Heart left ventricle (tissue), 13 donors: ENCODE measurements at regions not wholly inside any gene's neighbourhood (a gene's known extent, or its start where the extent isn't known, plus 50 kb on each side); places are given as distances from the start of the nearest gene placed in this dataset.

Experiments
- CTCF ChIP-seq, 12 donors: fragments of 200-600 bp; sonication (generic) in 4 of 12; IDR thresholded peaks; one replicate each; pipeline versions ENCODE4 v1.5.0 to v1.8.0; 2018 to 2022; ENCODE audit warnings: antibody characterized with exemption in 12 of 12, mild to moderate bottlenecking in 5 of 12
- POLR2A ChIP-seq, 2 donors: fragments of 450-650 bp; IDR thresholded peaks; one replicate each; pipeline ENCODE4 v1.6.1; 2017; ENCODE audit warnings: antibody characterized with exemption in 2 of 2, mild to moderate bottlenecking in 2 of 2, moderate library complexity in 2 of 2
- donor health status: ischemic (EF 13 %, LVEDD 7.1; RV severe dilation, severe dysfunction).
- donor health status: DM: no; HTN: yes; CAD: no.
- donor health status: DM: no; HTN: no; CAD: no.
- donor health status: ischemic (EF 25% LVEDD 6.9; RV normal size, moderate dysfunction).
- donor health status: ischemic (EF 25% LVEDD 5.7; RV mildly dilated, moderate dysfunction).
- donor health status: ischemic (EF 35%, LVEDD 5.7; RV mildly dilated, moderate dysfunction).
- donor health status: nonischemic (EF 11% LVEDD 7.7; RV severe dilation, severe dysfunction).
- donor health status: DM: yes; HTN: yes; CAD: no.
- donor health status: PGD.
- donor health status: ischemic (EF 29% LVEDD 5.4; RV normal size, mild dysfunction).
- donor health status: nonischemic (EF 23%, LVEDD 6.1; RV moderate dilation, normal function).

DNA sequence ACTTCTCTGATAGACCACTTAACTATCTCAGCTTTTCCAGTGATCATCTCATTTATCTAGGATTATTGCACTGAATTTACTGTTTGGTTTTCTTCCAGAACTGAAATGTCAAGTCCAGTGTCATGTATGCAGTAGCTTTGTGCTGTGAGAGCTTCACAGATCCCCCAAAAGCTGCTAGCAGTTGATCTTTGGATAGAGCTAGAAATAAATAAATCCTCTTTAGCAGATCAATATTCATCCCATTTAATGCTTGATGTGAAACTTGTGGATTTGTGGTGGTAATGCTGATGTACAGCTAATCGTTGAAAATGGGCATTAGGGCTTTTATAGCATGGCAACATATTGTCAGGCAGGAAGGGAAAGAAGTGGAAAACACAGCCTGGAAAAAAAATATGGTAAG, 509.6 kb upstream of the FAM241A start:
- no peak for TF ChIP-seq POLR2A (IDR thresholded peaks at IDR 0.05)
- no peak for TF ChIP-seq CTCF (IDR thresholded peaks at IDR 0.05)
